Ishikawa (cell line): ENCODE measurements at regions not wholly inside any gene's neighbourhood (a gene's known extent, or its start where the extent isn't known, plus 50 kb on each side); places are given as distances from the start of the nearest gene placed in this dataset.

Source experiments
- CEBPB ChIP-seq: IDR thresholded peaks from 2 replicates; pipeline ENCODE4 v1.6.1; 2012
- CREB1 ChIP-seq: IDR thresholded peaks from 2 replicates; pipeline ENCODE4 v1.6.1; 2012; ENCODE audit warnings: low read depth
- EGR1 ChIP-seq: IDR thresholded peaks from 2 replicates; pipeline ENCODE4 v1.6.1; 2012
- EP300 ChIP-seq: IDR thresholded peaks from 2 replicates; pipeline ENCODE4 v1.6.1; 2012; ENCODE audit warnings: borderline replicate concordance
- FOXM1 ChIP-seq: IDR thresholded peaks from 2 replicates; pipeline ENCODE4 v1.6.1; 2012; ENCODE audit warnings: low read depth, borderline replicate concordance
- TAF1 ChIP-seq: IDR thresholded peaks from 2 replicates; pipeline ENCODE4 v1.6.1; 2012; ENCODE audit warnings: low read depth, mild to moderate bottlenecking
- TEAD4 ChIP-seq: IDR thresholded peaks from 2 replicates; pipeline ENCODE4 v1.6.1; 2012
- YY1 ChIP-seq: IDR thresholded peaks from 2 replicates; pipeline ENCODE4 v1.6.1; 2012; ENCODE audit warnings: low read depth
- ZBTB7A ChIP-seq: IDR thresholded peaks from 2 replicates; pipeline ENCODE4 v1.6.1; 2012; ENCODE audit warnings: low read depth
- TF ChIP-seq, protein P1 (sequence below): IDR thresholded peaks from 2 replicates; pipeline ENCODE4 v1.6.1; 2012

DNA sequence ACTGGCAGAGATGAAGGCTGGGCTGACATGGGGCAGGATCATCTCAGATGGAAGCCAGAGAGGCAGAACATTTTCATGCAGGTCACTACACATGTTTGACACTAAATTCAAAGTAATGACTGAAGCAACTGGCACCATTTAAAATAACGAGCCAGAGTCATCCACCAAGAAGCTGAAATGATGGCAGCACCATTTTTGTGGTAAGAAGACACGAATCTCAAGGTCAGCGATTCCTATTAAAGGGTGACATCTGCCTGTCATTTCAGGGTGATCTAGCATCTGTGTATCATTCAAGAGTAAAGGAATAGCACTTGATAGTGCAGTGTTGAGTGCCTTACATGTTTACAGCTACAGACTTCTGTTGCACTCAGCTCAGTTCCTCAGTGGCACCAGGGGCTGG, 113.4 kb upstream of the C11orf87 start:
- TF ChIP-seq CREB1 = no peak
- TF ChIP-seq, protein P1, sequence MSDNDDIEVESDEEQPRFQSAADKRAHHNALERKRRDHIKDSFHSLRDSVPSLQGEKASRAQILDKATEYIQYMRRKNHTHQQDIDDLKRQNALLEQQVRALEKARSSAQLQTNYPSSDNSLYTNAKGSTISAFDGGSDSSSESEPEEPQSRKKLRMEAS = no peak
- no peak for TF ChIP-seq FOXM1
- TF ChIP-seq ZBTB7A = no peak
- TF ChIP-seq EP300 = no peak
- no peak for TF ChIP-seq EGR1
- TF ChIP-seq CEBPB = no peak
- TF ChIP-seq TAF1 = no peak
- no peak for TF ChIP-seq YY1
- no peak for TF ChIP-seq TEAD4
